MG63 (cell line): ENCODE measurements at regions not wholly inside any gene's neighbourhood (a gene's known extent, or its start where the extent isn't known, plus 50 kb on each side); places are given as distances from the start of the nearest gene placed in this dataset.
A peak's percentile ranks its signal among the peaks of the same experiment; 100 is the strongest.

Experiments
- DNase-seq: peaks from one replicate; pipeline ENCODE4 v3.0.0-alpha.2; 2020
- H3K27me3 ChIP-seq: fragments of 250-450 bp; sonication (Bioruptor Pico); 2 replicates; pipeline ENCODE4 v1.5.1; 2020; ENCODE audit warnings: mild to moderate bottlenecking, moderate library complexity
- H3K36me3 ChIP-seq: fragments of 250-450 bp; sonication (Bioruptor Pico); 2 replicates; pipeline ENCODE4 v1.5.1; 2020; ENCODE audit warnings: mild to moderate bottlenecking, moderate library complexity
- H3K4me3 ChIP-seq: fragments of 250-450 bp; sonication (Bioruptor Pico); 2 replicates; pipeline ENCODE4 v1.5.1; 2020; ENCODE audit warnings: mild to moderate bottlenecking, moderate library complexity
- H3K9me3 ChIP-seq: fragments of 250-450 bp; sonication (Bioruptor Pico); 2 replicates; pipeline ENCODE4 v1.5.1; 2020; ENCODE audit warnings: mild to moderate bottlenecking, moderate library complexity

- Histone ChIP-seq H3K27me3 (no peaks in the 10 kb centered on the region), H3K4me3 (no peak overlapping the region), H3K36me3 (no peaks in the 10 kb centered on the region), H3K9me3 (no peaks in the 10 kb centered on the region)
- DNase-seq: no peak
These were observed 484.7 kb downstream of the EIPR1 start for GRCh38 chr2:2892892-2893291.

DNA sequence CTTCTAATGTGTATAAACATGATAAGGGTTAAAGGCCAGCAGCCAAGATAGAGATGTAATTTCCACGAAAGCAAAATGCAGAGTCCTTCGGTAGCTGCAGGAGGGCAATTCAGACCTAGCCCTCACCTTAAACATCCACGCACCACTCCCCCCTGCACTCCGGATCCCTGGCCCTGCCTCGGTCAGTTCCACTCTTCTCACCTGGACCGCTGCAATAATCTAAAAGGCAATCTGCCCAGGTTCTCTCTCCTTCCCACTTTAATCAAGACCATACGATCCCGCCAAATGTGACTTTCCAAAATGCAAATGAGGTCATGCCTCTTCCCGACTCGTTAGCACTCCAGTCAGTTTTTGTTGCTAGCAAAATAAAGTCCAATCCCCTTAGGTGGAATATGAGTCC, 485.2 kb downstream of the EIPR1 start:
- H3K27me3 ChIP-seq: no peaks in the 10 kb centered on the region
- H3K36me3 ChIP-seq: no peaks in the 10 kb centered on the region
- H3K4me3 ChIP-seq: no peak overlapping the region
- H3K9me3 ChIP-seq: no peaks in the 10 kb centered on the region
- DNase-seq: no peak

DNA sequence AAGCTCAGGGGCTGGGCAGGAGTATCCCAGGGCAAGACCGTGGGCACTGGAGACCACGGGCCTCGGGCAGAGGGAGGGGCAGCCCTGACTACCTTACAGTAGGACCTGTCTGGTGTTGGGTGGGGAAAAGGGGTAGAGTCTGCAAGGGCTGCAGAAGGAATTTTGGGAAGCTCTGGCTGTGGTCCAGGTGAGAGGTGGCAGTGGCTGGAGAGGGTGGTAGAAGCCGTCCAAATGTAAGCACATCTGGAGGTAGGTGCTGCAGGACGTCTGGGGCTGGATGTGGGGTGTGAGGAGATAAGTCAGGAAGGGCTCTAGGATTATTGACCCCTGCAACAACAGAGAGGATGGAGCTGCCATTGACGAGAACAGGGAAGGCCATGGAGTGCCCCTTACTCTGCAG, 486.7 kb downstream of the EIPR1 start:
- DNase-seq: no peak
- H3K4me3 ChIP-seq: no peak overlapping the region
- H3K27me3 ChIP-seq: no peaks in the 10 kb centered on the region
- no peaks in the 10 kb centered on the region for H3K36me3 ChIP-seq
- H3K9me3 ChIP-seq: no peaks in the 10 kb centered on the region

- no peaks in the 10 kb centered on the region for H3K9me3 ChIP-seq
- no peaks in the 10 kb centered on the region for H3K27me3 ChIP-seq
- H3K4me3 ChIP-seq: no peak overlapping the region
- H3K36me3 ChIP-seq: no peaks in the 10 kb centered on the region
- no peak for DNase-seq
These were observed 487.4 kb downstream of the EIPR1 start for GRCh38 chr2:2890246-2890645.

- no peaks in the 10 kb centered on the region for H3K9me3 ChIP-seq
These were observed 488.0 kb downstream of the EIPR1 start for GRCh38 chr2:2889646-2890045.

GRCh38 chr2:2889141-2889540, 488.5 kb downstream of the EIPR1 start:
- no peak for DNase-seq
- no peak overlapping the region for H3K4me3 ChIP-seq

More at GRCh38 chr2:2889646-2890045, 488.0 kb downstream of the EIPR1 start:
- DNase-seq: no peak
- no peaks in the 10 kb centered on the region for H3K36me3 ChIP-seq
- peaks cover 2% of the 10 kb centered on the region for H3K27me3 ChIP-seq
- no peak overlapping the region for H3K4me3 ChIP-seq

DNA sequence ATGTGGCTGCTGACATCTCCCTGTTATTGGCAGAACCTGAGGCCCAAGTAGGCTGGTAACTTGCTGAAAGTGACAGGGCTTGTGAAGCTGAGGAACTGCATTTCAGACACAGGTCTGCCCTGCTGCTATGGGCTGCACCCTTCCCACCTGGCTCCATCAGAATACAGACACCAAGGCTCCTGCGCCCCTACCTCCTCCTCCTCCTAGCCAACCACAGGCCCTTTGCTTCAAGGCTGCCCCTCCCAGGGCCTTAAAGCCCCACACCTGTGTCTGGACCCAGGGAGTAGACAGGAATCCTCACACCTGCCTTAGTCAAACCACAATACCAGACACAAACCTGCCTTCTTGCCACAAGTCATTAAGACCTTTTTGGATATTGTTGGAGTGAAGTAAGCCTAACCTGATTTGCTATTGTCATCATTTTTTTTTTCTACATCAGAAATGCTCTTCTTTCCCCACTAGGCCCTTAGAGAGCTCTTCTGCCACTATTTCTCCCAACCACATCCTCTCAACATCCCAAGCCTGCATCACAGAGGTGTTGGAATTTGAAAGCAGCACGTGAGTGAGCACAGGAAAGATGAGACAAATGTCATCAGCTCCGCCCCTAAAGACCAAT, 489.7 kb downstream of the EIPR1 start:
- no peak for DNase-seq
- Histone ChIP-seq H3K27me3 (peaks cover 2% of the 10 kb centered on the region), H3K36me3 (no peaks in the 10 kb centered on the region), H3K4me3 (no peak overlapping the region), H3K9me3 (no peaks in the 10 kb centered on the region)

More at GRCh38 chr2:2889141-2889540, 488.5 kb downstream of the EIPR1 start:
- Histone ChIP-seq H3K27me3 (peaks cover 2% of the 10 kb centered on the region), H3K36me3 (no peaks in the 10 kb centered on the region), H3K9me3 (no peaks in the 10 kb centered on the region)

DNA sequence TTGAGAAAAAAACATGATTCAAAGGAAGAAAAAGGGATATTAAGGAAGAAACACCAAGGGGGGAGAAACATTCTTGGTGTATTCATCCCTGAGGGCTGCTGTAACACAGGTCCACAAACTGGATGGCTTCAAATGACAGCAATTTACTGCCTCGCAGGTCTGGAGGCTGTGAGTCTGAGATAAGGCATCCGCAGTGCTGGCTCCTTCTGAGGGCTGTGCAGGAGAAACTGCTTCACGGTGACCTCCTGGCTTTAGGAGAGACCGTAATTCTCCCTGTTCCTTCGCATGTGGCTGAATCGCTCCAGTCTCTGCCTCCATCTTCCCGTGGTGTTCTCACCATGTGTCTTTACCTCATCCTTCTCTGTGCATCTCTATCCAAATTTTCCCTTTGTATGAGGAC, 490.7 kb downstream of the EIPR1 start:
- no peak for DNase-seq
- Histone ChIP-seq H3K36me3 (no peaks in the 10 kb centered on the region), H3K9me3 (no peaks in the 10 kb centered on the region), H3K4me3 (no peak overlapping the region), H3K27me3 (peaks cover 2% of the 10 kb centered on the region)

- no peaks in the 10 kb centered on the region for H3K9me3 ChIP-seq
- DNase-seq: no peak
- no peaks in the 10 kb centered on the region for H3K36me3 ChIP-seq
- peaks cover 2% of the 10 kb centered on the region for H3K27me3 ChIP-seq
- H3K4me3 ChIP-seq: no peak overlapping the region
These were observed 496.1 kb downstream of the EIPR1 start for GRCh38 chr2:2881499-2881898.

DNA sequence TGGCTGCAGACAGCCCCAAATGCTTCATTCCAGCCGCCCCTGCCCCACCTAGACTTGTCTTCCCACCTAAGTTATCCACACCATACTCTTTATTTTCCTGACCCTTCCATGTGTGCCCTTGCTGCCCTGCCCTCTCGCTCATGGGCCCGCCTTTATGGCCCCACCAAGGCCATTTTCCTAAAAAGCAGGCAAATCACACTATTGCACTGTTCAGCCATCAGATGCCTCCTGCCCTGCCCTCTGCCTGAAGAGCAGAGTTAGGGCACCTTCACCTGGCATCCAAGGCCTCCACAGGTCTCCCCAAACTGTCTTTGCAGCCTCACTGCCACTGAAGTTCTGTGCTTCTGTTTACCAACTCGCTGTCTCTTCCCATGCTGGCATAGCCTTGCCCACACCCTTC, 496.7 kb downstream of the EIPR1 start:
- peaks cover 2% of the 10 kb centered on the region for H3K27me3 ChIP-seq
- H3K9me3 ChIP-seq: no peaks in the 10 kb centered on the region
- H3K36me3 ChIP-seq: no peaks in the 10 kb centered on the region
- no peak overlapping the region for H3K4me3 ChIP-seq
- DNase-seq: no peak

DNA sequence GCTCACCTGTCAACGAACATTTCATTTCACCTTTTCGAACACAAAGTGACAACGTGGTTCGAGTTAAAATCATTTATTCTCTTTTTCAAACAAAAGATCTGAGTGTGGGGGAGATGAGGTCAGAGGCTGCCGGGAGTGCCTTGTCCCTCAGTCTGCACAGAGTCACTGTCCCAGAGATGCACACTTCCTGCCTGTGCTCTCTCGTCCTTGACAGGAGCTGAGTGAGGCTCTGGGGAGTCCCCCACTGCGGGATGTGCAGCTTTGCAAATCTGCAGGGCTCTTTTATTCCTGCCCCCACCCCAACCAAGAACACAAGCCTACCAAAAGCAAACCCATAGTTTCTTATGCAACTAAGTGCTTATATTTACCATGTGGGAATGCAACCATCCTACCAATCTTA, 497.8 kb downstream of the EIPR1 start:
- Histone ChIP-seq H3K9me3 (no peaks in the 10 kb centered on the region), H3K36me3 (no peaks in the 10 kb centered on the region), H3K4me3 (no peak overlapping the region), H3K27me3 (peaks cover 2% of the 10 kb centered on the region)
- DNase-seq: no peak

DNA sequence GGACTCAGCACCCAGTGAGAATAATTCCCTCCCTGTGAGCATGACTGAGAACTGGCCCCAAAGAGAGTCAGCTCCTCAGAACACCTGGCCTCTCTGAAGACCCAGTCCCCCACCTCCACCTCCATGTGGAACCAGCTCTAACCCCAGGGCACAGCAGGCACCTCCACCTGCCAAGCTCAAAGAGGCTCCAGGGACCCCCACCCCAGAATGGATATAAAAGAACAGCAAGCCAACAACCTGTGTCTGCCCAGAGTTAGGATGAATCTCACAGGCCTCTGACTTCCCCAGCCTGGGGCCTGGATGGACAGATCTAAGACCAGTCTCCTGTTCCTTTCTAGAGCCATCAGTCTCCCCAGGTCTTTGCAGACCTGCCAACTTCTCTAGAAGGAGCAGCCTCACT, 498.5 kb downstream of the EIPR1 start:
- Histone ChIP-seq H3K27me3 (no peaks in the 10 kb centered on the region), H3K9me3 (no peaks in the 10 kb centered on the region), H3K36me3 (no peaks in the 10 kb centered on the region), H3K4me3 (no peak overlapping the region)
- no peak for DNase-seq

- Histone ChIP-seq H3K4me3 (no peak overlapping the region), H3K27me3 (no peaks in the 10 kb centered on the region), H3K36me3 (no peaks in the 10 kb centered on the region), H3K9me3 (no peaks in the 10 kb centered on the region)
- peak; percentile 5 for DNase-seq
These were observed 500.2 kb downstream of the EIPR1 start for GRCh38 chr2:2877427-2877826.

- Histone ChIP-seq H3K9me3 (no peaks in the 10 kb centered on the region), H3K4me3 (no peak overlapping the region), H3K27me3 (no peaks in the 10 kb centered on the region), H3K36me3 (no peaks in the 10 kb centered on the region)
- no peak for DNase-seq
These were observed 501.0 kb downstream of the EIPR1 start for GRCh38 chr2:2876331-2877221.

- no peaks in the 10 kb centered on the region for H3K27me3 ChIP-seq
- DNase-seq: no peak
These were observed 501.8 kb downstream of the EIPR1 start for GRCh38 chr2:2875831-2876230.

DNA sequence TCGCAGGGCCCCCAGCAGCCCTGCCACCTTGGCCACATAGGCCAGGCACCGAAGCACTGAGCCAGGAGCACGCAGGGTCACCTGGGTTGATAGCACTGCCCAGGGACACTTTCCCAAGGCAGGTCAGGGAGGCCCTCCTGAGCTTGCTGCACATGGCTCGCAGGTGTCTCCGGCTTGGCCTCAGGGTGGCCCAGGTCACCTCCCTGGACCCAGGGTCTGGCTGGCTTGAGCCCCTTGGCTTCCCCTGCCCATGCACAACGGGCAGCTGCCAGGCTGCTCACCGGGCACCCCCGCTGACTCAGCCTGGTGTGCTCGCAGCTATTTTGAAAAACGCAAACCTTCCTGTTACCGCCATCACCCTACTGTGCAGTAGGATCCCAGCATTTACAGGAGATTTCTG, 502.3 kb downstream of the EIPR1 start:
- Histone ChIP-seq H3K4me3 (no peak overlapping the region), H3K27me3 (no peaks in the 10 kb centered on the region), H3K9me3 (no peaks in the 10 kb centered on the region), H3K36me3 (no peaks in the 10 kb centered on the region)
- DNase-seq: no peak

More at GRCh38 chr2:2875831-2876230, 501.8 kb downstream of the EIPR1 start:
- Histone ChIP-seq H3K9me3 (no peaks in the 10 kb centered on the region), H3K36me3 (no peaks in the 10 kb centered on the region), H3K4me3 (no peak overlapping the region)

- Histone ChIP-seq H3K4me3 (no peak overlapping the region), H3K9me3 (no peaks in the 10 kb centered on the region), H3K36me3 (no peaks in the 10 kb centered on the region), H3K27me3 (no peaks in the 10 kb centered on the region)
- DNase-seq: no peak
These were observed 502.8 kb downstream of the EIPR1 start for GRCh38 chr2:2874805-2875204.

DNA sequence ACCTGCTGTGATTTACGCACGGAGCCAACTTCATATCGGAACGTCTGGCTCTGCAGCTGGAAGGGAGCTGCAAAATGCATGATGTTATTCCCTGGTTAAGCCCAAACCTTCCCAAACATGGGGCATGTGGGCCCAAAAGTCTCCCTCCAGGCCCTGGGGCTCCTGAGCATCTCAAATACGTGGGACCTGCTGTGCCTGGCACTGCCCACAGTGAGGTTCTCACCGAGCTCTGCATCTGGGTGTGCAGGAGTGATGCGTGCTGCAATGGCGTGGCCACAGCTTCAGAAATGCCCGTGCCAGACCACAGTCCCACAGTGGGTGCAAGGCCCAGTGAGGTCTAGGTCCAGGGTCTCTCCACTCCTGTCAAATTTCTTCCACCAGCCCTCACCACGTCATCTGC, 503.3 kb downstream of the EIPR1 start:
- Histone ChIP-seq H3K4me3 (no peak overlapping the region), H3K9me3 (no peaks in the 10 kb centered on the region), H3K27me3 (no peaks in the 10 kb centered on the region), H3K36me3 (no peaks in the 10 kb centered on the region)
- DNase-seq: no peak
